Fibroblast of skin of back (primary cell): ENCODE measurements at regions not wholly inside any gene's neighbourhood (a gene's known extent, or its start where the extent isn't known, plus 50 kb on each side); places are given as distances from the start of the nearest gene placed in this dataset.

ENCODE experiments used
- DNase-seq: peaks from one replicate; pipeline ENCODE4 v3.0.0-alpha.2; 2013

- DNase-seq = no peak
Measured at GRCh38 chr4:141403782-141404181, 183.1 kb downstream of the ZNF330 start.

GRCh38 chr4:141406237-141406636 is 185.5 kb downstream of the ZNF330 start:
- no peak for DNase-seq

- no peak for DNase-seq
Measured at GRCh38 chr4:141409556-141409955, 188.9 kb downstream of the ZNF330 start.

GRCh38 chr4:141410839-141411238 is 190.1 kb downstream of the ZNF330 start:
- DNase-seq = peak; percentile 79

- DNase-seq = no peak
Measured at GRCh38 chr4:141411936-141412335, 191.2 kb downstream of the ZNF330 start.

GRCh38 chr4:141413366-141413765 is 192.7 kb downstream of the ZNF330 start:
- no peak for DNase-seq

GRCh38 chr4:141415651-141416050 is 195.0 kb downstream of the ZNF330 start:
- no peak for DNase-seq

GRCh38 chr4:141416219-141416618 is 195.5 kb downstream of the ZNF330 start:
- DNase-seq = no peak

GRCh38 chr4:141416677-141417363 is 196.1 kb downstream of the ZNF330 start:
- no peak for DNase-seq

GRCh38 chr4:141417387-141417786 is 196.7 kb downstream of the ZNF330 start:
- peak; percentile 53 for DNase-seq

- DNase-seq = peak; percentile 65
Measured at GRCh38 chr4:141425124-141425523, 204.4 kb downstream of the ZNF330 start.

GRCh38 chr4:141427726-141428296 is 207.1 kb downstream of the ZNF330 start:
- DNase-seq = peak; percentile 6

GRCh38 chr4:141429933-141430332 is 206.4 kb upstream of the IL15 start:
- DNase-seq = no peak

GRCh38 chr4:141430686-141431085 is 205.7 kb upstream of the IL15 start:
- DNase-seq = no peak

- peak; percentile 60 for DNase-seq
Measured at GRCh38 chr4:141432000-141432712, 204.2 kb upstream of the IL15 start.

- no peak for DNase-seq
Measured at GRCh38 chr4:141435446-141436225, 200.7 kb upstream of the IL15 start.

- no peak for DNase-seq
Measured at GRCh38 chr4:141439223-141439622, 197.2 kb upstream of the IL15 start.

GRCh38 chr4:141447761-141448160 is 188.6 kb upstream of the IL15 start:
- DNase-seq = no peak

- no peak for DNase-seq
Measured at GRCh38 chr4:141448490-141448889, 187.9 kb upstream of the IL15 start.

- DNase-seq = no peak
Measured at GRCh38 chr4:141449927-141450326, 186.5 kb upstream of the IL15 start.

GRCh38 chr4:141455651-141456050 is 180.7 kb upstream of the IL15 start:
- DNase-seq = peak; percentile 30

- DNase-seq = no peak
Measured at GRCh38 chr4:141457653-141458052, 178.7 kb upstream of the IL15 start.

GRCh38 chr4:141458501-141458900 is 177.9 kb upstream of the IL15 start:
- DNase-seq = no peak
